ENCODE measurements at regions not wholly inside any gene's neighbourhood (a gene's known extent, or its start where the extent isn't known, plus 50 kb on each side); places are given as distances from the start of the nearest gene placed in this dataset.
A peak's percentile ranks its signal among the peaks of the same experiment; 100 is the strongest.
"Not testable (repeated sequence)": the region's sequence is repeated elsewhere in the genome, so short reads cannot be mapped to it uniquely, and the experiment has no call there.

GRCh38 chr4:179307297-179308136, 1865.3 kb upstream of the AGA start:
- no peak for DNase-seq

- DNase-seq, result no peak
Measured at GRCh38 chr4:179313823-179314222, 1871.6 kb upstream of the AGA start.

- DNase-seq, result no peak
Measured at GRCh38 chr4:179325181-179325580, 1882.9 kb upstream of the AGA start.

- no peak for DNase-seq
Measured at GRCh38 chr4:179328627-179329026, 1886.4 kb upstream of the AGA start.

- no peak for DNase-seq
Measured at GRCh38 chr4:179331362-179331761, 1889.1 kb upstream of the AGA start.

- DNase-seq, result no peak
Measured at GRCh38 chr4:179344861-179345260, 1902.6 kb upstream of the AGA start.

- no peak for DNase-seq
Measured at GRCh38 chr4:179352221-179352620, 1910.0 kb upstream of the AGA start.

GRCh38 chr4:179353786-179354185, 1911.5 kb upstream of the AGA start:
- no peak for DNase-seq

GRCh38 chr4:179361978-179362486, 1919.8 kb upstream of the AGA start:
- no peak for DNase-seq

GRCh38 chr4:179365932-179366331, 1923.7 kb upstream of the AGA start:
- not testable (repeated sequence) for DNase-seq

- DNase-seq, result no peak
Measured at GRCh38 chr4:179372242-179372641, 1930.0 kb upstream of the AGA start.

GRCh38 chr4:179372746-179373145, 1930.5 kb upstream of the AGA start:
- no peak for DNase-seq

GRCh38 chr4:179378847-179379246, 1936.6 kb upstream of the AGA start:
- DNase-seq, result not testable (repeated sequence)

- DNase-seq, result no peak
Measured at GRCh38 chr4:179392787-179393186, 1950.5 kb upstream of the AGA start.

- DNase-seq, result no peak
Measured at GRCh38 chr4:179398414-179398813, 1956.2 kb upstream of the AGA start.

GRCh38 chr4:179399054-179399782, 1957.0 kb upstream of the AGA start:
- DNase-seq, result no peak

GRCh38 chr4:179415037-179415846, 1973.0 kb upstream of the AGA start:
- no peak for DNase-seq

GRCh38 chr4:179415847-179416223, 1973.6 kb upstream of the AGA start:
- no peak for DNase-seq

- no peak for DNase-seq
Measured at GRCh38 chr4:179417357-179417756, 1975.1 kb upstream of the AGA start.

GRCh38 chr4:179437962-179438361, 1995.7 kb upstream of the AGA start:
- DNase-seq, result no peak

GRCh38 chr4:179441596-179441995, 1999.4 kb upstream of the AGA start:
- DNase-seq, result peak; percentile 58

GRCh38 chr4:179447308-179447707, 2005.1 kb upstream of the AGA start:
- DNase-seq, result no peak
